ENCODE measurements at regions not wholly inside any gene's neighbourhood (a gene's known extent, or its start where the extent isn't known, plus 50 kb on each side); places are given as distances from the start of the nearest gene placed in this dataset.

DNA sequence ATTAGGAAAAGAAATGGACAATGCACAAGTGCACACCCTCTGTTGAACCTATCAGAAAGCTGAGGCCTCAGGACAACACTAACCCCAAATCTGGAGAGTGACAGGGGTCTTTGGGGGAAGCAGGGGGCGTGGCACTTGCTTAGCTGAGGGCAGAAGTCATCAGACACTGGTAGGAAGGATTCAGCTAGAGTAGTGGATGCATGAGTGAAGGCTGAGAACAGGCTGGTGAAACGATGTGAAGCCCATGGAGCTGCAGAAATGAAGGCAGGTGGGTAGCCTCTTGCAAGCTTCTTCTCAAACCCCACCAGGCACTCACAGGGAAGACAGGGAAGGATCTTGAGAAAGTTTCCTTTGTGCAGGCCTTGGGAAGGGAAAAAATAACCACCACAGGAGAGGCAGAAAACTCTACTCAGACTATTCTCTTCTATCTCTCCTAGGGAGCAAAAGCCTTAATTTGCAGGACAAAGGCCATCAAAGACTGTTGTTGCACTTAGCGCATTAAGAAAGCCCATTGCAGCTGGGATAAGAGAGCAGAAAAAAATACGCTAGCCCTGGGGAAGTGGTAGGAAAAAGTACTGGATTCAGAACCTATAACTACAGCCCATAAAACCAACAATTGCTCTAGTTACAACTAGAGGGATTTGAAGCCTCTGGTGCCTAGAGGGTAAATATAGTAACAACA, 193.3 kb upstream of the ZNF536 start:
- intact Hi-C loops (cut with micrococcal nuclease) = no loop called here
- DNase-seq = no peak
- no peak for ATAC-seq

DNA sequence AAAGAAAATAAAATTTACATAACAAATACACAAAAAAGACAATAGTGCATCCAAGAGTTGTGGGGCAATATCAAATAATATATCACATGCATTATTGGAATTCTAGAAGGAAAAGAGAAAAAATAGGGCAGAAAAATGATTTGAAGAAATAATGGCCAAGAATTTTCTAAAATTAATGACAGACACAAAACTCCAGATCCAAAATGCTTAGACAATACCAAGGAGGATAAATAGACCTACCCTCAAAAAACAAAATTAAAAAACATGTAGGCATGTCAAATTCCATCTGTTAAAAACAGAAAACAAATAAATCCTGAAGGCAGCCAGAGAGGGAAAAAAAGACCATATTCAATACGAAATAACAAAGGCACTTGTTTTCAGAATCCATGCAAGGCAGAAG, 191.5 kb upstream of the ZNF536 start:
- intact Hi-C loops (cut with micrococcal nuclease) = no loop called here

DNA sequence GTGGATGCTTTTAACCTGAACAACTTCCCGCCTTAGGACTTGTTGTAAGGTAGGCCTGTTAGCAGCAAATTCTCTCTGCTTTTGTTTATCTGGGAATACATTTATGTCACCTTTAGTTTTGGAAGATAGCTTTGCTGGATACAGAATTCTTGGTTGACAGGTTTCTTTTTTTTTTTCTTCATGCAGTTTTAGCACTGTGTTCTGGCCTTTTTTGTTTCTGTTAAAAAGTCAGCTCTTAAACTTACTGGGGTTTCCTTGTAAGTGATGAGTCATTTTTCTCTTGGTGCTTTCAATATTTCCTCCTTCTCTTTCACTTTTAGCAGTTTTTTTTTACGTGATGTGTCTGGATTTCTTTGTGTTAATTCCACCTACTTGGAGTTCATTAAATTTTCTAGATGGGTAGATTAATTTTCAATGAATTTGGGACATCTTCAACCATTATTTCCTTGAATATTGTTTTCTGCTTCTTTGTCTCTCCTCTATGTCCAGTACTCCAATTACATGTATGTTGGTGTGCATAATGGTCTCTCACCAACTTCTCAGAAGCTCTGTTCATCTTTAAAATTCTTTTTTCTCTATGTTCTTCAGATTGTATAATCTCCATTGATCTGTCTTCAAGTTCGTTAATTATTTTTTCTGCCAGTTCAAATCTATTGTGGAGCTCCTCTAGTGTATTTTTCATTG, 188.2 kb upstream of the ZNF536 start:
- ATAC-seq = no peak
- intact Hi-C loops (cut with micrococcal nuclease) = no loop called here
- DNase-seq = no peak

More for the DNA sequence above, 191.5 kb upstream of the ZNF536 start:
- DNase-seq (no peak), ATAC-seq (no peak)

DNA sequence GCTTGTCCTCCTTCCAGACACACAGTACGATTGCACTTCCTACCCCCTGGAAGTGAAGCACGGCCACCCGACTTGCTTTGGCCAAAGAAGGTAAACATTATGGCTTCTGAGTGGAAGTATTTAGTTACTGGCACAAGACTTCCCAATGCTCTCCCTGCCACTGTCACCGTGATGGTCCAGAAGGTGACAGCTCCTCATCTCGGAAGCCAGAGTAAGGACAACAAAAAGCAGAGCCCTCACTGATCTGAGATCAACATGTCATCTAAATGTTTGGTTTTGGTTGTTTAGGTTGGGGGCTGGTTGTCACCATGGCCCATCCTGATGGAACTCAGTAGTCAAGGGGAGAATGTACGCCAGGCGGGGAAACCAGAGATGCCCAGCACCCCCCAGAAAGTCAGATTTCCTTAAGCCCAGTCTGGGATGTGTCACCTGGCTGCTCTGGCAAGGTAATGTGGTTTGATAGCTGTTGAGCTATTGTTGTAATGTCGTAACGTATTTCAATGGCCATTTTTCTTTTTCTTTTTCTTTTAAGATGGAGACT, 170.1 kb upstream of the ZNF536 start:
- ATAC-seq = no peak
- no peak for DNase-seq
- intact Hi-C loops (cut with micrococcal nuclease) = no loop called here

DNA sequence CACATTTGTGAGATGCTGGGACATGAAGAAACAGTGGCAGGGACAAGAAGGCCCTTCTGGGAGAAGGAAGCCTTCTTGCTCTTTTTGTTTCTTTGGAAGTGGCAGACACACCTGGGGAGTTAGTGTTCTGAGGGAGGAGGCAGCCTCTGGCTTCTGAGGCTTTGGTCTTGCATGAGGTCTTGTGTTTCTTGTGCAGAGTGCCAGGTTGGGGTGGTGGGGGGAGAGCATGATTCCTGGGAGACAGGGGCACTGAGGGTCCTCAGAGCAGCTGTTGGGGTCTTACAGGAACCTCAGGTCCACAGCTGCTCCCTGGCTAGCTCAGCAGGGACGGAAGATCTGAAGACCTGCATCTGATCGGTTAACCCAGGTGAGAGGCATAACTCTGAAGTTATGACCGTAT, 167.5 kb upstream of the ZNF536 start:
- intact Hi-C loops (cut with micrococcal nuclease) = no loop called here
- no peak for ATAC-seq
- DNase-seq = no peak

DNA sequence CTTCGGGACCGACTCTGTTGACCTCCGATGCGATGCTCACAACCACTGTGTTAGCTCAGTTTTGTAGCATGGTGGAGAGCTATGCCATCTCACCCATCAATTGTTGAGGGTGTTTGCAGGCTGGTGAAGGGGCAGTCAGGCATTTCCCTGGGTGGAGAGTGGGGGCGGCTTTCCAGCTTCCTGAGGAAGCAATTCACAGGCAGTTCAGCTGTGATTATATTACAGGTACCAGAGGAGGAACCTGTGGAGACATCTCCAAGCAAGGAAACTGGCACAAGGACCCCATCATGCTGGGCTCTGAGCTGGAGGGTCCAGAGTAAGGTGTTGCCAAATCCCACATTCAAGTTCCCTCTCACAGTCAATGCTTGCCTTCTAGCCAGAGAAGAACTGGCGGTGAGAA, 166.0 kb upstream of the ZNF536 start:
- ATAC-seq (no peak), DNase-seq (no peak)
- intact Hi-C loops (cut with micrococcal nuclease) = no loop called here

DNA sequence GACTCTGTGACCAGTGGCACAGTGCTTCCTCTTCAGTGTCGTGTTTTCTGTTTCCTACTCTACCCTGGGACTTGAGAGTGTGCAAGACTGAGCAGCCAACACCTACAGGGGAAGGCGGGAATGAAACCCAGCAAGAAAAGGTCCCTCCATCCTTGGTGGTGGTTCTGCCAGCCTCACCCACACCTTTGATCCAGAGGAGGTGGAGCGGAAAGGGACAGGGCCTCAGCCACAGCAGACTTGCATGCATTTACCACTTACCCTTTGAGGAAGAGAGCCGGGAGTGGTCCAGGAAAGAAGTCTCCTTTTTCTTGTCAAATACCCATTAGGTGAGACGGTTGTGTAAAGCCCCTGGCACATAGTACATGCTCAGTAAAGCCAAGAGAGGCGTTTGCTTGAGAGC, 164.8 kb upstream of the ZNF536 start:
- no peak for ATAC-seq
- DNase-seq = no peak
- intact Hi-C loops (cut with micrococcal nuclease) = no loop called here

DNA sequence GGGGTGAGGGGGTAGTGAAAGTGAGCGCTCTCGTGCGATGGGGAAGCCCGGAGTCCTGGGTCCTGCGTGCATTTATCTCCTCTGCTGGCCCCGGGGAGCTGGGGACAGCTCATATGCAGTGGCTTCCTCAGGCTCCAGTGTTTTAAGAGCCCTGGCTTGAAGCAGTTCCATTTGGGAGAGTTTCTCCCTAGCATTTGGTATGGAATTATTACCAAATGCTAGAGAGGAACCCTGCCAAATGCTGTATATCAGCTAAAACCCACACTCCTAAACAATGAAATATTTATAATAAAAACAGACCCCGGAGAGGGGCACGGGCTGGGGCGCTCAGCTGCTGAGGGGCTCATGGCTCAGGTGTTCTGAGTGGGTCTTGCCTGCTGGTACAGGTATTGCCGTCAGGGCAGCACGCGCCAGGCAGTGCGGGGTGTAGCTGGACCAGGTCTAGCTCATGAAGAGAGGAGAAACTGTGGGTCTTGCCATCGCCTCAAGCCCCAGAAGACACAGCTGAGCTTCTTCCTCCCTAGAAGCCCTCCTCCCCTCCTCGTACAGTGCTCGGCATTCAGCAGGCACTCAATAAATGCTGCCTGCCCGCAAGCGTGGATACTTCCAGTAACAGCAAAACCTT, 163.6 kb upstream of the ZNF536 start:
- intact Hi-C loops (cut with micrococcal nuclease) = no loop called here
- no peak for DNase-seq
- ATAC-seq = no peak

DNA sequence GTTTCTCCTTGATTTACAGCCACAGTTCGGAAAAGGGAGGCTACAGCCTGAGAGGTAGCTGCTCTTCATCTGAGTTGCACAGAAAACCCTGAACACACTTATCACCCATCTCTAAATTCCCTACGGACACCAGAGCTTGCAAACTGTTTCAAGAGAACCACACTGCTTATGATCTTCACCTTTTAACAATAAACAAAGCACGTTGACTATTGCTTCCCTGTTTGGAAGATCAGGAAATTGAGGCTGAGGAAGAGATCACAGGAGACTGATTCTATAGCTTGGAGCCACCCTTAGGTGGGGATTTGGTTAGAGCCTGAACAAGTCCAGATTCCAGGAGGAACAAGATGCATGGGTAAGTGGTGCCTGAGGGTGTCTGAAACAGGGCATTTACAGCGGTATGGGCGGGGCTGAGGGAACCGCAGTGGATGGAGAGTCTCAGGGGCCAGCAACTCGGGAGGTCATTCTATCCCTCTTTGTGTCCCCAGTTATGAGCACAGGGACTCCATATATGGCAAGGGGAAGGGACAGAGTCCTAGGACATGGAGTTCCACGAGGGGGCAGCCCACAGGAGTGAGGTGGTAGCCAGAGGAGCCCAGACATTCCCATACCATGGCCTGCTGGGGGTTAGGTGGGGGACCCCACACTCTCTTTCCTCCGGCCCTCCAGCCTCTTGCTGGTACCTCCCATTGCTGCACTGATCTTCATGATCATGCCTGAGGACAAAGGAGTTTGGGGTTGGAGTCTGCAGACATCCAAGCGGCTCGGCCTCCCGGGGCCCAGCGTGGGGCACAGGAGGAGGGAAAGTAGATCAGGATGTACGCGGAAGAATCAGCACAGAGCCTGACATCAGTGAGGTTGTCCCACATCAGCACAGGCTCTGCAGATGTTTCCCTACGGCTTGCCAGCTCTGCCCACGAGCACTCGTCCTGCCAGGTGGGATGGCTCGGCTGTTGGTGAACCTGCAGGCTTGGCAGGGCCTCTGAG, 162.3 kb upstream of the ZNF536 start:
- ATAC-seq (no peak), DNase-seq (no peak)
- intact Hi-C loops (cut with micrococcal nuclease) = no loop called here

DNA sequence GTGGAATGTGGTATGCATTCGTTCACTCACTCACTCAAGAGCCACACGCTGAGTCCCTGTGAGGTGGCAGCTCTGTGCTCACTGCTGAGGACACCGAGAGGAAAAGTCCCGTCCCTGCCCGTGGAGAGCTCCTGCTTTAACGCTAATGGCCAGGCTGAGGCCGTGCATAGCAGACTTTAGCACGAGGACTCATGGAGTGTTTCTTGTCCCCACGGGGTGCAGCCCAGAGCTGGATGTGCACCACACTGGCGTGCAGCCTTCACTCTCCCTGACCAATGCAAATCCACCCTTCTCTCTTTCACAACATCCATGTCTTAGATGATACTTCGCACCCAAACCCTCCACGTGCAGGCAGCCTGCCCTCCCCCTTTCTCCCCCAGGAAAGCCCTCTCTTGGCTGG, 159.6 kb upstream of the ZNF536 start:
- intact Hi-C loops (cut with micrococcal nuclease) = no loop called here
- ATAC-seq = no peak
- DNase-seq = no peak

DNA sequence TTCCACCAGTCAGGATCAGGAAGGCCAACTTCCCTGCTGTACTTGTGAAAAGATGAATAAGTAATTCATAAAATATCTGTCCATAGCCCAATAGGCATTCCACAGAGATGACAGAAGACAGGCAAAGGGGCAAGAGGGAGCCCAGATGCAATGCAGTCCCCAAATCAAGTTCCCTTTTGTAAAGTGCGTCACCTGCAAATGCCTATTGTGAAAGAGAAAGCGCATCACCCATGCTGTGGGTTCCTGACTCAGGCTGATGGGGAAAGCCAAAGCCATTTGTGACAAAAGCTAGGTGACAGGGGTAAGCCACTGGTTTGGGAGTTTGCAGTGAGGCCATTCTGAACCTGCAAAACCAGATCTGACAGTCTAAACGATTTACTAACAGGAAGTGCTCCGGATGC, 157.5 kb upstream of the ZNF536 start:
- DNase-seq (no peak), ATAC-seq (no peak)
- intact Hi-C loops (cut with micrococcal nuclease) = no loop called here

DNA sequence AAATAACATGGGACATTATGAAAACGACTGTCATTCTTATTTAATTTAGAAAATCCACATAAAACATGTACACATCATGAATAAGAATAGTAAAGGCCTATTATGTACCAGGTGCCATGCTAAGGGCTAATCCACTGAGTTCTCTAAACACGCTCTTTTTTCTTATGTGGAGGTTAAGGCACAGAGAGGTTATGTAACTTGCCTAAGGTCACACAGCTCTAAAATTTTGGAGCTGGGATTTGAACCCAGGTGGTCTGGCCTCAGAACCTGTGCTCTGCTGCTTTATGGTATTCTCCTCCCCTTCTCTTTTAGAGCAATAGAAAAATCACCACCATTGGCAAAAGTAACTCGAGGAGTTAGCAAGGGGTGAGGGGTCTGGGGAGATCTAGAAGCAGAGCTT, 156.9 kb upstream of the ZNF536 start:
- ATAC-seq (no peak), DNase-seq (no peak)
- intact Hi-C loops (cut with micrococcal nuclease) = no loop called here

DNA sequence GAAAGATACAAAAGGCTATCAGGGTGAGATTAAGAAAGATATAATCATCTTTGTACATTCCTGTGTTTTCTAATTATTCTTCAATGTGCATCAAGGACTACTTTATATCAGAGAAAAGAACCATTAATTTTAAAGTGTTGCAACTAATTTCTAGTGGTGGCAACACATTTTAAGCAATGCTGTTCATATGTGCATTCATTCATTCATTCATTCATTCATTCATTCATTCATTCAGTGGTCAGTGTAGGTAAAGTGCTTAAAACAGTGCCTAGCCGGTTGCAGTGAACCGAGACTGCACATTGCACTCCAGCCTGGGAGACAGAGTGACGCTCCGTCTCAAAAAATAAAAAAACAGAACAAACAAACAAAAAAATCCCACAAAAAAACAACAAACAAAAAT, 155.7 kb upstream of the ZNF536 start:
- DNase-seq (no peak), ATAC-seq (no peak)
- intact Hi-C loops (cut with micrococcal nuclease) = no loop called here

DNA sequence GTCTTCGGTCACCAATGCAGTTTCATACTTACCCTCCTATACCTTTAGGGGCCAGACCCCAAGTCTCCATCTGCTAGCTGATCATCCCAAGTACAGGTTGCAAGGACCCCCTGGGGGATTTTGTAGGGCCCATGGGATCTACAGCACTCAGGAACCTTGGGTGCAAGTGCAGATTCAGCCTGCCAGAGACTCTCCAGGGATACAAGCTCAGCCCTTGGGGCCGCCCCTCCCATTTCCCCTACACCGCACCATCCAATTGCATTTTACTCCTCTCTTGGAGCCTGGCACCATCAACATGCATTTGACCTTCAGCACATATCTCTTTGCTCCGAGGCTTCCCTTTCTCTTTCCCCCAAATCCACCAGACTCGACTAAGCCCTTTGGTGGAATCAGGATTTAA, 154.7 kb upstream of the ZNF536 start:
- ATAC-seq (no peak), DNase-seq (no peak)
- intact Hi-C loops (cut with micrococcal nuclease) = no loop called here

DNA sequence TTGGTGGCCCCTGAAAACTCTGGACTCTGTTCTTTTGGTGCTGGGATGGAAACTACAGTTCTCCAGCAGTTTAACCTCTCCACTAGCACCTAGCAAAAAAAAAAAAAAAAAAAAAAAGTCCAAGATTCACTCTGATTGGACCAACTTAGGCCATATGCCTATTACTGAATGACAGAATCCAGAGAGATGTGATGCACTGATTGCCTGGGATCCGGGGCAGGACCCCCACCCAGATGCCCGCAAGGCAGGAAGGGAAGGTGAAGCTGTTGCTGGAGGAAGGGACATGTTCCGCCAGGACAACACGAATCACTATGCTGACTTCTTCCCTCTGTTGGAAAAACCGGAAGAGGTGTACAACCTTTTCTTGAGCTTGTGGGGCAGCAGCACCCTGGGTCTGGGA, 152.5 kb upstream of the ZNF536 start:
- DNase-seq = no peak
- no peak for ATAC-seq
- intact Hi-C loops (cut with micrococcal nuclease) = loop anchor here (10.0 kb wide), 2 partner anchors 185 to 425 kb away; no protein-coding TSS in a partner anchor

DNA sequence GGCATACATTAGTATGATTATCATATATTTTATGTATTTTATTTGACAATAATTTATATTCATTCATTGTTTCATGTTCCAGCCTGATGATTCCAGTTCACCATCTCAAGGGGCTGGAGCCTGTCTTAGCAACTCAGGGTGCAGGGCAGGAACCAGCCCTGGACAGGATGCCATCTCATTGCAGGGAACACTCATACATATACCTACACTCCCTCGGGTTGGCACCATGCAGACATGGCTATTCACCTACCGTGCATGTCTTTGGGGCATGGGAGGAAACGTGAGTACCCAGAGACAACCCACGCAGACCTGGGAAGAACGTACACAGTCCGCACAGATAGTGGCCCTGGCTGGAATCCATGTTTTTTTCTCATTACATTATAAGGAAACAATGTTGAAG, 151.0 kb upstream of the ZNF536 start:
- ATAC-seq (no peak), DNase-seq (no peak)
- intact Hi-C loops (cut with micrococcal nuclease) = loop anchor here (10.0 kb wide), 2 partner anchors 184 to 424 kb away; no protein-coding TSS in a partner anchor

DNA sequence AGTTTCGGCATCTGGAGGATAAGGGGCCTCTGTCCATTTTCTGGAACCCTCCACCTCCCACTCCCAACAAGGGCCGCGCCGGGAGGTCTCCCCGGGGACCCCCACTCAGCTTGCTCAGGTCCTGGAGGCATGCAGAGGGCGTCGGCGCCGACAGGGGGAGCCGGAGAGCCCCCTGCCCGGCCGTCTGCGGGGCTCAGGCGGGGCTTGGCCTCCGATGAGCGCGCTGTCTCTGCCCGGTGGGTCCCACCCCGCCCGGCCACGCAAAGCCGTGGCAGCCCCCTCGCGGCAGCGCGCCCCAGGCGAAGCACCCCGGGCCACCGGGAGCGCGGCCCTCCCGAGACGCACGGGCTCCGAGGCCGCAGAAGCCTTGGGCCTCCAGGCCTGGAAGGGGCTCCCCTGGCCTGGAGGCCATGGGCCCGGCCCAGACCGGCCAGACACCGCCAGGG, 149.7 kb upstream of the ZNF536 start:
- DNase-seq (peak; percentile 53), ATAC-seq (peak; percentile 64)
- intact Hi-C loops (cut with micrococcal nuclease) = loop anchor here (10.0 kb wide), 2 partner anchors 182 to 422 kb away; no protein-coding TSS in a partner anchor

DNA sequence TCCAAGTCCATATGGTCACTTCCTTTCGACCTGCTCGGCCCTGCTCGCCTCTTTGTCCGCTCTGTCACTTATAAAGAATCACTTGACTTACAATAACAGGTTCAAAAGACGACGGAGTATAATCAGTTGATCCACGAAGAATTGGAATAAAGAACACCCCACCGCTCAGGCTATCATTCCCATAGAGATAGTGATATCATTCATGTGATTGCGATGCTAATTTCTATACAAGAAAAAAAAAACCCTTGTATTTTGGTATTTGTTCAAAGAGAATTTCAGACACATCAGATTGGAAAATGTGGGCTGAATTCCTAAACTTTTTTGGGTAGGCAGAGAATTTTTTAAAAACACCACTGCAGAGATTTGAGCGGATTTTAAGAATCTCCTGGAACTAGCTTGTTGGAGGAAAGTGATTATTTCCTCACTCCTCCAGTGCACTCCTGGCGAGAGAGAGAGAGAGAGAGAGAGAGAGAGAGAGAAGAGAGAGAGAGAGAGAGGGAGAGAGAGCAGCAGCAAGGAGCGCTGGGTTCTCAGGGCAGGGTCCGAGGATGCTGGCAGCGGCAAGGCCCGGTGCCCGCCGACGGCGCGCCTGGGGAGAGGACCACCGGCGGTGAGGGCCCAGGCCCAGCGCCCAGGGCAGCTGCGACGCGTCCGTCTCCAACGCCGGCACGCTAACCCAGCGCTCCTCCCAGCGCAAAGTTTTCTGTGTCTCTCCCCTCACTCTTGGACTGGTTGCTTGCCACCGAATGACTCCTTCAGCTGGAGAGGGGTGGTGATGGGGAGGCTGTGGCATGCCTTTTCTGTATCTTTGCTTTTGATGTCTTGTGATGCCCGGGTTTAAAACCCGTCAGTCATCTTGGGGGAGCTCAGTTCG, 149.0 kb upstream of the ZNF536 start:
- intact Hi-C loops (cut with micrococcal nuclease) = loop anchor here (10.0 kb wide), 2 partner anchors 182 to 422 kb away; no protein-coding TSS in a partner anchor
- DNase-seq = no peak
- peak; percentile 10 for ATAC-seq

Data from left ventricle myocardium superior (tissue), 1 donor.